H1 (cell line): ENCODE measurements at regions not wholly inside any gene's neighbourhood (a gene's known extent, or its start where the extent isn't known, plus 50 kb on each side); places are given as distances from the start of the nearest gene placed in this dataset.

Experiments
- ATF2 ChIP-seq: IDR thresholded peaks from 2 replicates; pipeline ENCODE4 v1.6.1; 2012; ENCODE audit warnings: low read length, inconsistent platforms
- BCL11A ChIP-seq, 2 experiments: IDR thresholded peaks; one replicate each; pipeline ENCODE4 v1.6.1; 2011; ENCODE audit warnings: low read depth in 2 of 2, low read length in 2 of 2, mild to moderate bottlenecking in 2 of 2
- CBX5 ChIP-seq: fragments of 300-800, 300-1000 bp; sonication (generic); IDR thresholded peaks from 2 replicates; pipeline ENCODE4 v1.7.1; 2016; ENCODE audit warnings: antibody characterized with exemption, low read length, low read depth
- POLR2AphosphoS5 ChIP-seq: IDR thresholded peaks from 2 replicates; pipeline ENCODE4 v1.6.1; 2011; ENCODE audit warnings: low read depth, low read length
- RBBP5 ChIP-seq: IDR thresholded peaks from 2 replicates; pipeline ENCODE4 v1.7.1; 2012; ENCODE audit warnings: low read depth, mild to moderate bottlenecking, inconsistent platforms, low read length, moderate library complexity, borderline replicate concordance
- SRF ChIP-seq: IDR thresholded peaks from 2 replicates; pipeline ENCODE4 v1.6.1; 2011; ENCODE audit warnings: mild to moderate bottlenecking, low read depth, low read length, moderate library complexity

GRCh38 chr5:68960456-68960855 lies 133.4 kb upstream of the SLC30A5 start (continued):
- no peak for TF ChIP-seq SRF
- no peak for TF ChIP-seq POLR2AphosphoS5
- no peak for TF ChIP-seq ATF2
- TF ChIP-seq BCL11A (IDR thresholded peaks at IDR 0.05; ENCODE audit: low read depth in 2 of 2, low read length in 2 of 2), result no peak
- TF ChIP-seq RBBP5, result no peak
- no peak for TF ChIP-seq CBX5
